GM18870 (cell line): ENCODE measurements at regions not wholly inside any gene's neighbourhood (a gene's known extent, or its start where the extent isn't known, plus 50 kb on each side); places are given as distances from the start of the nearest gene placed in this dataset.
"Not testable (repeated sequence)": the region's sequence is repeated elsewhere in the genome, so short reads cannot be mapped to it uniquely, and the experiment has no call there.

Experiments used
- ATAC-seq: cut with Tn5 transposase; IDR thresholded peaks from one replicate; pipeline ENCODE4 v1.9.1; 2021; ENCODE audit warnings: moderate library complexity; ENCODE audit not compliant: unreplicated experiment

DNA sequence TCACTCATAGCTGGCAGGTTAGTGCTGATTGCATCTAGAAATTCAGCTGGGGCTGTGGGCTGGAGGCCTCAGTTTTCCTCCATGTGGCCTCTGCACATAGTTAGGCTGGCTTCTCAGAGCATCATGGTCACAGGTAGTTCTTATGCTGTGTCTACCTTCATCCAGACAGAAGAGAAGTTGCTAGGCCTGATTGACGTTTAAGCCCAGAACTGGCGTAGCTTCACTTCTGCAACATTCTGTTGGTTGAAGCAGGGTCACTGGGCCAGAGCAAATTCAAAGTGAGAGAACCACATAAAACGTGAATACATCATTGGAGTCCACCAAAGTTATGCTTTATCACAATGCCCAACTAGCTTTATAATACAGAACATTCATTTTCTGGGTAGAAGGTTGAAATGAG, 116.0 kb downstream of the SPP2 start:
- no peak for ATAC-seq

DNA sequence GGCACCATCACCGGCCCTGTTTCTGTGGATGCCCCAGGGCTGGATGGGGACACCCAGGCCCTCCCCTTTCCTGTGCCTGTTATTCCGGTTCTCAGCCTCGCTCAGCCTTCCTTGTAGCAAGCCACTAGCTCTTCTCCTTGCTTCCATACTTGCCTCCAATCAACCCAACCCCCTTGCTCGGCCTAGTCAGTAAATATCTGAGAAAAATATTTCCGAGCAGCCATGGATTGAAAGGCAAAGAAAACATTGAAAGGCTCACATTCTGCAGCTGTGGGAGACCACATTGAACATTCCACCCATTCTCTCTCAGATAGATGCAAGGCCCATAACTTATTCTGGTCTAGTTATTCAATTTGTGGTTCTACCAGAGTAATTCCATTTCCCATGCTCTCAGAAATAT, 114.9 kb downstream of the SPP2 start:
- no peak for ATAC-seq

DNA sequence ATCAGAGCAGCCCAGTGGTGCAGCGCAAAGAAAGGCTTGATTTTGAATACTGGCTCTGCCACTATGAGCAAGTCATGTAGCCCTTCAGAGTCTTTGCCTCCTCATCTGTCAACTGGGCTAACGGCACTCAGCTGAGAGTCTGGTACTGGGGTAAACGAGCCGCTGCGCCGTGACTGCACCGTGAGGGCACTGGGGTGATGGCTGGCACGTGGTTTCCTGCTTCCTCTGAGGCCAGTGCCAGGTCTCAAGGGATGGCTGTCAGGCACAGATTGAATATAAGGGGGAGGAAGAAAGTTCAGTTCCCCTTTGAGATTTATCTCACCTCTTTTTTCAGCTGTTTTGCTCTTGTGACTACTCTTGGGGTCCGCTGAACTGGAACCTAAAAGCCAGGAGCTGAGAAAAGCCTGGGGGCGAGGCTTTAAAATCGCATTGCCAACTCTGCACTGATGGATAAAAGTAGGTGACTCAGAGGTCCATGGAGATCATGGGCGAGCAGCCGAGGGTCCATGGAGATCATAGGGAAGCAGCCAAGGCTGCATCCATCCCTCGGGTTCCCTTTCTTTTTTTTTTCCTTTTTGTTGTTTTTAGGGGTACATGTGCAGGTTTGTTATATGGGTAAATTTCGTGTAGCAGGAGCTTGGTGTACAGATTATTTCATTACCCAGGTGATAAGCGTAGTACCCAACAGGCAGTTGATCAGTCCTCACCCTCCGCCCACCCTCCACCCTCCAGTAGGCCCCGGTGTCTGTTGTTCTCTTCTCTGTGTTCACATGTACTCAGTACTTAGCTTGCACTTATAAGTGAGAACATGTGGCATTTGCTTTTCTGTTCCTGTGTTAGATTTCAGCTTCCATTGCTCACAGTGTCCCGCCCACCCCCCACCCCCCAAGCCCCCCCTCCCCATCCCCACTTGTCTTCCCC, 114.3 kb downstream of the SPP2 start:
- no peak for ATAC-seq

DNA sequence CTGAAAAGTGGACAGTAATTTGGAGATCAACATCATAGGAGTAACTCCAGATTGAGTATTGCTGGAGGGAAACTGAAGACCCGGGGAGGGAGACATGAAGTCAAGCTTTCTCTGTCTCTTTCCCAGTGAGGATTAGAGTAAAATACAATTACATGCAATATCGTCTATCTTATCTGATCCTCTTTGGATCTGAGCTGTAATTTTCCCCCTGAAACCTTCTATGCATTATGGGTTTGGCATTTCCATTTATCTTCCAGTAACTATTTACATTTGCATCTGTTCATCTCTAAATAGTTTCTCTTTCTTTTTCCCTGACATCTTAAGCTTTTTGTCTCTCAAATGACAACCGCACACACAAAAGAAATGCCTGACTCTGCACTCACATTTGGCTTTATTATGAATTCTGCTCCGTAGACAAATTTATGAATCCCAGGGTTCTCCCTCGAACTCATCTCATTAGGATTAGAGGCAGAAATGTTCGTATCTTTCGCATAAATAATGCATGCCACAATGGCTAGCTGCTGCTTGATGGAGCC, 113.1 kb downstream of the SPP2 start:
- ATAC-seq: no peak

- ATAC-seq: no peak
Measured at GRCh38 chr2:234162861-234163260, 112.4 kb downstream of the SPP2 start.

DNA sequence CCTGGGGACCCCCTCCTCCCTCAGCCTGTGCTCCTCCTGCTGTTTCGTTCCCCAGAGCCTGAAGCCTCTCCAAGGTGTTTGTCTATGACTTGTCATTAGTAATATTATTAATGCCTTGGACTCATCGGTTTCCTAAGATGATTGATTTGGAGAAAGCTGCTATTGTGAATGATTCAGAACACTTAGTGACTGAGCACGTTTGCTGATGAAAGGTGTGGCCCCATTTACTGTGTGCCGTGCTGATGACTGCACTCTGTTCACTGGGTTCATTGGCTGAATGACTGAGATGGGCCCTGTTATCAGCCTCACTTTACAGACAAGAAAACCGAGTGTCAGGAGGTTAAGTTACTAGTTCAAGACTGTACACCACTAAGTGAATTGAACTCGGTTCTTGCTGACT, 111.4 kb downstream of the SPP2 start:
- ATAC-seq: no peak

DNA sequence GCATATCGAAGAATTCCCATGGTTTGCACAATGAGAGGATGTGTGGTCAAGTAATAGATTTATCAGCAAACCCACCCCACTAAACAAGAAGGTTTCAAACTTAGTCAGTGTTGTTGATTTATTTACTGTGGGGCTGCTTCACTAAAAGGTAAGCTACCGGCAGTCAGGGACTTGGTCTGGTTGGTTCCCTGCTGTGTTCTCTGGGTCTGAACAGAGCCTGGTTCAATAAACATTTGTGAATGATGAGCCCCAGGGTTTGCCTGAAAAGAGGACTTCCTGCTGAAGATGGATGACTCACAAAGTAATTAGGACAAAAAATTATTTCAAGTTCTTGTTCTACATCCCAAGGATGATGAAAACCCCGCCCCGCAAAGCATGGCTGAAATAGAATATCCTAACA, 108.3 kb downstream of the SPP2 start:
- ATAC-seq: no peak

DNA sequence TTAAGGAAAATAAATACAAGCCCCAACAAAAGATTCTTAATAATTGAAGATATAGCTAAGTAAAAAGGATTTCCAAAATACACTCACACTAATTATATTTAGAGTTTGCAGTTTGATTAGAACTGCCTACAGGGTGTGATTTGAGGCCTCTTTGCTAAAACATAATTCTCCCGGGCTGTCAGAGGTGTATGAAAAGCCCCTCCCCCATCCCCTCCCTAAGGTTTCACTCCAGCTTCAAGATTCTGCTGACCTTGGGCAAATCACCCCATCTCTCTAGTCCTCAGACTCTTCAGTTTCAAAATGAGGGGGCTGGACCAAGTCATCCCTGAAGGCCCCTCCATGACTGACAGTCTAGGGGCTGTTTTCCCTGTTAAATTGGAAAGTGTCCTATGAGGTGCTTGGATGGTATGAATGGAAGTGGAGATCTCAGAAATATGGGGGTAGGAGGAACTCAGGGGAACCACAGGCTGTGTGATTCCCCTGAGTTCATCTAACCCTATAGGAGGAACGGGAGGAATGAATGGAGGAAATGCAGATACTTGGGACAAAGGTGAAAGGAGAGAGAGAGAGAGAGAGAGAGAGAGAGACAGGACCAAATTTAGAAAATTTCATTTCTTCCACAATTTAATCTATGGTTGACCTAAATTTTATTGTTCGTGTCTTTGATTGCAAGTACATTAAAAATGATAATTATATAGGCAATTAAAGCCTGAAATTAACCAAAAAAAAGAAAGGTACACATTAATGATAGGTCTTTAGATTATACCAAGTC, 107.5 kb downstream of the SPP2 start:
- ATAC-seq: no peak

GRCh38 chr2:234156326-234156725, 105.8 kb downstream of the SPP2 start:
- no peak for ATAC-seq

GRCh38 chr2:234152835-234153234, 102.3 kb downstream of the SPP2 start:
- ATAC-seq: not testable (repeated sequence)

DNA sequence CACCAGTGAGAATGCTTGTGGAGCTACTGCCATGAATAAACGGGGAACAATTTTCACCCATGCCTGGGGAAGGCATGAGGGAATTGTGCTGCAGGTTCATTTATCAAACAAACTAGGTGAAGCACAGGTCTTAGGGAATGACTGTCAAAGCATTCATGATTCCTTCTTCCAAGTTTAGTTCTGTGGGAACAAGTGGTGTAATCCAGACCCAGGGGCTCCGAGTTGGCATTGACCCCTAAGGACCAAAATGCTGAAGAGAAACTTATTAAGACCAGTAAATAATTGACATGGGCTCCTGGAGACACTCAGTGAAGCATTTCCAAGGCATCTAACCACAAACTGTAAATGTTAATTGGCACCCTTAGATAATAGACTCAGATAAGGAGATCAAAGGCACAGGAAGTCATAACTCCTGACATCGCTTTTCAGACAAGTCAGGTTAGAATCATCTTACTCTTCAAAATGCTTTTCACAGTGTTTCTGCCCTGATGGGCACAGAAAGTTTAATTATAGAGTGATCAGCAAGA, 96.9 kb downstream of the SPP2 start:
- no peak for ATAC-seq

DNA sequence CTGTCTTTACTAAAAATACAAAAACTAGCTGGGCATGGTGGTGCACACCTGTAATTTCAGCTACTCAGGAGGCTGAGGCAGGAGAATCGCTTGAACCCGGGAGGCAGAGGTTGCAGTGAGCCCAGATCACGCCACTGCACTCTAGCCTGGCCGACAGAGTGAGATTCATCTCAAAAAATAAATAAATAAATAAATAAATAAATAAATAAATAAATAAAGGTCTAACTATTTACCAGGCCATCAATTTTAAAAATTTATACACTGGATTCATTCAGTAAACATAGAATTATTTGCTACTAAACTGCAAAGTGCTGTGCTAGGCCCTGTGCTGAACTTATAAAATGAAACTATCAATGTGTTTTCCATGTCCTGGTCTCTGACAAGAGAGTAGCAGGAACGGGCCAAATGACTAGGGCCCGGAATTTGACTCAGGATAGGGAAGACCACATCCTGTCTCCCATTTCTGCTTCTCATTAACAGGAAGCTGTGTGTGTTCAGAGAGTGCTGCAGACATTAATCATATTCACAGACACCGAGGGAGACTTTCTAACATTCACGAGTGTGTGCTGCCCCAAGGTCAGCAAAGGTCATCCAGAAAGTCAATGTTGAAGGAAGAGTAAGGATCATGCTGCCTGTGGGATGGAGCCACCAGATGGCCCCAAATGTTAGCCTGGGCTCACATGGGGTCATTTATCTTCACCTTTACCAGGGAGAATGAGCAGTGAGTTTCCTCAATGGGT, 95.8 kb downstream of the SPP2 start:
- ATAC-seq: no peak

GRCh38 chr2:234145511-234145910, 95.0 kb downstream of the SPP2 start:
- ATAC-seq: no peak

DNA sequence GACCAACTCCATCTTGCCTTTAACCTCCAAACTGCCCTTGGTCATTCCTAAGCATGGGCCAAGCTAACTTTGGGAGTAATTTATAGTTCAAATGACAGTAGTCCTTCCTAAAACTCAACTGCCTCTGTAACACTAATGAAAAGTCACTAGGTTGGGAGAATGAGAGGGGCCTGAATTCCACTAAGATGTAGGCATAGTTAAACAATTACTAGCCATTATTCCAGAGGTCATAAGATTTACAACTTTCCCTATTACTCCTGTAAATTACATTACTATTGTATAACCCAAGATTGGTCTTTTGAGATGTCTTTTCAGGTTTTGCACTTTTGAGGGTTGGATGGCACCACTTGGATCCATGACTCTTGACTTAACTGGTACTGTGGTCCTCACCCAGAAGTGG, 94.6 kb downstream of the SPP2 start:
- ATAC-seq: no peak

GRCh38 chr2:234143896-234144295, 93.4 kb downstream of the SPP2 start:
- no peak for ATAC-seq

DNA sequence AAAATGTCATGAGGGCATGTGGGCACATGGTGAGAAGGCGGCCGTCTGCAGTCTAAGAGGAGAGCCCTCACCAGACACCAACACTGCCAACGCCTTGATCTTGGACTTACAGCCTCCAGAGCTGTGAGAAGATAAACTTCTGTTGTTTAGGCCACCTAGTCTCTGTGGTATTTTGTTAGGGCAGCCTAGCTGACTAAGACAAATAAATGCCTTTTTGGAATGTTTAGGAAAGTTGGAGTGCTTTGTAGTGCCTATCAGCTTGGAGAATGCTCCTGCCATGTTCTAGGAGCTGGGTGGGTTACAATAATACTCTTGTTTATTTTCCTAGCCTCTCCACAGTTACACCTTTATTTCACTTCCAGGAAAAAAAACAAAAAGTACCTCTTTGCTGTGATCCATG, 92.0 kb downstream of the SPP2 start:
- no peak for ATAC-seq

GRCh38 chr2:234139755-234140154, 89.3 kb downstream of the SPP2 start:
- no peak for ATAC-seq

DNA sequence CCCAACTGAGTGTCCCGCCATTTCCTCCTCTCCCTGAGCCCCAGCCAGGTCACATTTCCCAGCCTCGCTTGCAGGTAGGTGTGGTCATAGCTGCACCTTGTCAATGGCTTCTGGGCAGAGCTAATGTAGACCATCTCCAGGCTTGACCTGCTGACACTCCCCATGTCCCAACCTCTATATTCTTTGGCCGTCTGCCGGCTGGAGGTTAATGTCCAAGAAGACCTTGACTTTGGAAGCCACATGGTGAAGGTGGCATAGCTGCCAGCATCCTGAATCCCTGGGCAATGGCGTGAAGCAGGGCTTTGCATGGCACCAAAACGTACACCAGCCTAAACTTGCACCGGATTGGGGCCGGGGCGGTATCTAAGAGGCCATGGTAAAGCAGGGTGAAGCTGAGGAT, 88.3 kb downstream of the SPP2 start:
- ATAC-seq: no peak

DNA sequence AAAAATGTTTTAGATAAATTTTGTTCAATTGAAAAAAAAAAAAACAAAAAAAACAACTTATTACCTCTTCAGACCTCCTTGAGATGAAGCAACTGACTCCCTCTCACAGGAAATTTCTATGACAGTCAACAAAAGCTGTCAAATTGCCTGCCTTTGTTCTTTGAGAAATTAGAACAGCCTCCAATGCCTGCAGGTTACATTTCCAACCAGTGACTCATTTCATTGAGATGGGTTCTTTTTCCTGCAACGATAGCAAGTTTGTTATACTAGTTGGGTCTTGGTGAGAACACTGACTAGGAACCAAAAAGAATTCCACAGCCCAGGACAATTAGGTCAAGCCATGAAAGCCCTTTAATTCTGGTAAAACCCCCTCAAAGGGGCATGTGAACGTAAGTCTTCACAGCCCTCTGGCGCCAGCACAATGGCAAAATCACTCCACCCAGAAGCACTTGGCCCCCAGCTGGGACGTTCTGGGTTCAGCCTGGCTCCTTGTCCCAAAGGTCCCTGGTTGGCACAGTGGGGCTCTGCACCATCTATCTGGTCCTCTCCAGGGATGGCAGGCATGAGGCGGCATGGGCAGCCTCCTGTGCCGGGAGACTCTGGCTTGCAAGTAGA, 87.0 kb downstream of the SPP2 start:
- ATAC-seq: no peak

- ATAC-seq: no peak
Measured at GRCh38 chr2:234136461-234136860, 86.0 kb downstream of the SPP2 start.
